H1 (cell line): ENCODE measurements at regions not wholly inside any gene's neighbourhood (a gene's known extent, or its start where the extent isn't known, plus 50 kb on each side); places are given as distances from the start of the nearest gene placed in this dataset.

Experiments
- CTBP2 ChIP-seq: IDR thresholded peaks from 2 replicates; pipeline ENCODE4 v1.7.0; 2011; ENCODE audit warnings: borderline replicate concordance, mild to moderate bottlenecking, moderate library complexity, mixed read lengths, low read length; ENCODE audit not compliant: insufficient read depth, insufficient read length
- GTF2F1 ChIP-seq: IDR thresholded peaks from 2 replicates; pipeline ENCODE4 v1.6.1; 2012; ENCODE audit warnings: low read depth, low read length, improper control_type of control experiment, borderline replicate concordance
- KDM4A ChIP-seq: IDR thresholded peaks from one replicate; pipeline ENCODE4 v1.7.1; 2012; ENCODE audit warnings: low read depth, mild to moderate bottlenecking, moderate library complexity, low read length, inconsistent platforms; ENCODE audit not compliant: severe bottlenecking
- NRF1 ChIP-seq: IDR thresholded peaks from 2 replicates; pipeline ENCODE4 v1.6.1; 2011; ENCODE audit warnings: mild to moderate bottlenecking, low read depth, low read length, improper control_type of control experiment
- RFX5 ChIP-seq: IDR thresholded peaks from 2 replicates; pipeline ENCODE4 v1.6.1; 2011; ENCODE audit warnings: low read depth, low read length, improper control_type of control experiment, borderline replicate concordance
- SIN3A ChIP-seq, 2 experiments: IDR thresholded peaks in 1 of 2; conservative IDR thresholded peaks in 1 of 2; 2 replicates each; pipeline ENCODE4 v1.6.1; 2011 to 2012; ENCODE audit warnings: low read length in 2 of 2, improper control_type of control experiment in 1 of 2, low read depth in 1 of 2, mild to moderate bottlenecking in 1 of 2
- TF ChIP-seq, protein P1 (sequence below): IDR thresholded peaks from 2 replicates; pipeline ENCODE4 v1.6.1; 2012; ENCODE audit warnings: inconsistent platforms

DNA sequence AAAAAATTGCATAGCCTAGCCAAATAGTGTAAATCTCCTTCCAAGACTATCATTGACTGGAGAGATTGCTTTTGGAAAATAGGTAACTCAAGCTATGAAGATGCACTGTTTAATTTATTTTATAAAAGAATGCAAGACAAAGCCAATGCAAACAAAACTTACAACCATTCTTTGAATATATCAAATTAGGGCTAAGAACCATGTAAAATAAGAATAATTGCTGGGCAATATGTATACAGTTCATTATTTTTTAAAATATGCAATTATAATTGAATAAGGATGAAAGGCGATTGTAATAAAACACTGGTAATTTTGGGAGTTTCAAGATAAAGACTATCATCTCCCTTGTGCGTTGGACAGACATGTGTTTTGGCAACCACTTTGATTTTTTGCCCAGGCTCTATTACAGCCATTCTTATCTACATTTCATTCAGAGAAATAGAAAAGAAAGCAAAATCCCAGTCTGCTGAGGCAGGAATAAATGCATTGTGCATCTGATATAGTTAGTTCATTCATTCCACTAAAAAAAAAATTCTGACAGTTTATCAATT, 242.3 kb upstream of the ROBO1 start (continued):
- TF ChIP-seq NRF1 (no peak), GTF2F1 (no peak), RFX5 (no peak), CTBP2 (no peak), KDM4A (no peak), SIN3A (conservative IDR thresholded peaks at IDR 0.05 in 1 of 2, IDR thresholded peaks at IDR 0.05 in 1 of 2; ENCODE audit: low read depth in 1 of 2, low read length in 2 of 2) (no peak)
- TF ChIP-seq, protein P1, sequence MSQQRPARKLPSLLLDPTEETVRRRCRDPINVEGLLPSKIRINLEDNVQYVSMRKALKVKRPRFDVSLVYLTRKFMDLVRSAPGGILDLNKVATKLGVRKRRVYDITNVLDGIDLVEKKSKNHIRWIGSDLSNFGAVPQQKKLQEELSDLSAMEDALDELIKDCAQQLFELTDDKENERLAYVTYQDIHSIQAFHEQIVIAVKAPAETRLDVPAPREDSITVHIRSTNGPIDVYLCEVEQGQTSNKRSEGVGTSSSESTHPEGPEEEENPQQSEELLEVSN, result no peak
